Mucosa of rectum (tissue), 2 donors: ENCODE measurements at regions not wholly inside any gene's neighbourhood (a gene's known extent, or its start where the extent isn't known, plus 50 kb on each side); places are given as distances from the start of the nearest gene placed in this dataset.

Source experiments
- H3K27ac ChIP-seq, 2 donors: one replicate each; pipeline ENCODE4 v1.7.0; 2013; ENCODE audit warnings: inconsistent platforms in 2 of 2, low read depth in 2 of 2, low read length in 2 of 2
- H3K27me3 ChIP-seq, 2 donors: one replicate each; pipeline ENCODE4 v1.7.0; 2013; ENCODE audit warnings: low read length in 2 of 2; ENCODE audit not compliant: control insufficient read depth in 2 of 2, insufficient read depth in 2 of 2
- H3K36me3 ChIP-seq, 2 donors: one replicate each; pipeline ENCODE4 v1.7.0; 2013; ENCODE audit warnings: low read length in 2 of 2; ENCODE audit not compliant: control insufficient read depth in 2 of 2, insufficient read depth in 2 of 2
- H3K4me1 ChIP-seq, 2 donors: one replicate each; pipeline ENCODE4 v1.7.0; 2013; ENCODE audit warnings: low read length in 2 of 2, mild to moderate bottlenecking in 1 of 2; ENCODE audit not compliant: control insufficient read depth in 2 of 2, insufficient read depth in 2 of 2
- H3K4me3 ChIP-seq, 2 donors: one replicate each; pipeline ENCODE4 v1.7.0; 2013; ENCODE audit warnings: low read length in 2 of 2
- H3K9ac ChIP-seq, 2 donors: one replicate each; pipeline ENCODE4 v1.7.0; 2013; ENCODE audit warnings: low read length in 2 of 2, low read depth in 1 of 2, mild to moderate bottlenecking in 1 of 2
- H3K9me3 ChIP-seq, 2 donors: one replicate each; pipeline ENCODE4 v1.7.0; 2013; ENCODE audit warnings: low read length in 2 of 2; ENCODE audit not compliant: control insufficient read depth in 2 of 2
- donor health status: healthy.
- donor health status: Normal muscosa, but diverticular disease.

- Histone ChIP-seq H3K4me1 (no peaks in the 10 kb centered on the region), H3K4me3 (no peak overlapping the region), H3K9ac (no peak overlapping the region), H3K9me3 (no peaks in the 10 kb centered on the region), H3K27ac (no peak overlapping the region), H3K27me3 (no peaks in the 10 kb centered on the region), H3K36me3 (no peaks in the 10 kb centered on the region)
Observed at GRCh38 chr4:108567831-108568230, 52.5 kb upstream of the RPL34 start.

GRCh38 chr4:108561116-108561515 is 59.3 kb upstream of the RPL34 start:
- Histone ChIP-seq H3K36me3 (no peaks in the 10 kb centered on the region), H3K27ac (no peak overlapping the region), H3K4me3 (no peak overlapping the region), H3K9ac (no peak overlapping the region), H3K4me1 (no peaks in the 10 kb centered on the region), H3K27me3 (no peaks in the 10 kb centered on the region), H3K9me3 (no peaks in the 10 kb centered on the region)

GRCh38 chr4:108560616-108561015 is 59.8 kb upstream of the RPL34 start:
- Histone ChIP-seq H3K4me1 (no peaks in the 10 kb centered on the region), H3K9me3 (no peaks in the 10 kb centered on the region), H3K9ac (no peak overlapping the region), H3K4me3 (no peak overlapping the region), H3K27me3 (no peaks in the 10 kb centered on the region), H3K36me3 (no peaks in the 10 kb centered on the region), H3K27ac (no peak overlapping the region)

- Histone ChIP-seq H3K4me3 (no peak overlapping the region), H3K27ac (no peak overlapping the region), H3K27me3 (no peaks in the 10 kb centered on the region), H3K36me3 (no peaks in the 10 kb centered on the region), H3K4me1 (no peaks in the 10 kb centered on the region), H3K9me3 (no peaks in the 10 kb centered on the region), H3K9ac (no peak overlapping the region)
Observed at GRCh38 chr4:108559911-108560310, 60.5 kb upstream of the RPL34 start.

GRCh38 chr4:108559068-108559793 is 61.1 kb upstream of the RPL34 start:
- Histone ChIP-seq H3K4me1 (no peaks in the 10 kb centered on the region), H3K4me3 (no peak overlapping the region), H3K9me3 (no peaks in the 10 kb centered on the region), H3K27ac (no peak overlapping the region), H3K9ac (no peak overlapping the region), H3K27me3 (no peaks in the 10 kb centered on the region), H3K36me3 (no peaks in the 10 kb centered on the region)

- H3K4me1 ChIP-seq = no peaks in the 10 kb centered on the region
- no peaks in the 10 kb centered on the region for H3K27me3 ChIP-seq
- no peak overlapping the region for H3K27ac ChIP-seq
- no peak overlapping the region for H3K9ac ChIP-seq
- no peak overlapping the region for H3K4me3 ChIP-seq
- no peaks in the 10 kb centered on the region for H3K36me3 ChIP-seq
- no peaks in the 10 kb centered on the region for H3K9me3 ChIP-seq
Observed at GRCh38 chr4:108556588-108557200, 63.7 kb upstream of the RPL34 start.

DNA sequence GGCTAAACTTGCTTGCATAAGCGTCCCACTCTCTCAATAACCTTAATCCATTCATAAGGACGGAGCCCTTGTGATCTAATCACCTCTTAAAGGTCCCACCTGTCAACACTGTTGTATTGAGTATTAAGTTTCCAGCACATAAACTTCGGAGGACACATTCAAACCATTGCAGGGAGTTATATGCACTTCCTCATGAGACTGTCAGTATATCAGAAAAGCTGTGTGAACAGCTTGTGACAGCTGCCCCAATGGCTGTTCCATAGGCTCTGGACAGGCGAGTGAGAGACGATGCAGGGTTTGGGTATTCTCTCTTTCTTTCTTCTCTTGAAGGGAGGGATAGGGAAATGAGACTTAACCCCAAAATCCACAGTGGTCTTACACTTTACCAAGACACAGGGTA is 64.2 kb upstream of the RPL34 start:
- H3K4me3 ChIP-seq = no peak overlapping the region
- H3K9ac ChIP-seq = no peak overlapping the region
- H3K27me3 ChIP-seq = no peaks in the 10 kb centered on the region
- no peaks in the 10 kb centered on the region for H3K9me3 ChIP-seq
- no peaks in the 10 kb centered on the region for H3K36me3 ChIP-seq
- no peaks in the 10 kb centered on the region for H3K4me1 ChIP-seq
- H3K27ac ChIP-seq = no peak overlapping the region

DNA sequence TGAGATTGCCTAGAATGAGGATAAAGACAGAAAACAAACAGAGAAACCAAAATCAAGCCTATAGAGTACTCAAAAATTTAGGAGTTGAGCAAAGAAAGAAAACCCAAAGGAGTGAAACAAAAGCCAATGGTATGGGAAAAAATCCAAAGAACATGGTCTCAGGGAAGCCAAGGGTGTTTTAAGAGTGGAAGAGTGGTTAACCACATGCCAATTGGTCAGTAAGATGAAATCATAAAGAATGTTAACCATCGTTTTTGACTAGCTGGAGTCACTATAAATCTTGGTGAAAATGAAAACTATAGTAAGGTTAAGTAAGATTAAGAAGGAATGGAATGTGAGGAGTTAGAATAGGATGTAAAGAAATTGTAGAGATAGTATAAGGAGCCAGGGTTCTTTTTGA is 64.7 kb upstream of the RPL34 start:
- Histone ChIP-seq H3K27ac (no peak overlapping the region), H3K4me3 (no peak overlapping the region), H3K4me1 (no peaks in the 10 kb centered on the region), H3K27me3 (no peaks in the 10 kb centered on the region), H3K36me3 (no peaks in the 10 kb centered on the region), H3K9me3 (no peaks in the 10 kb centered on the region), H3K9ac (no peak overlapping the region)

- no peaks in the 10 kb centered on the region for H3K27me3 ChIP-seq
- no peak overlapping the region for H3K4me3 ChIP-seq
- H3K36me3 ChIP-seq = no peaks in the 10 kb centered on the region
- no peaks in the 10 kb centered on the region for H3K9me3 ChIP-seq
- H3K9ac ChIP-seq = no peak overlapping the region
- H3K27ac ChIP-seq = no peak overlapping the region
- H3K4me1 ChIP-seq = no peaks in the 10 kb centered on the region
Observed at GRCh38 chr4:108547682-108548081, 72.7 kb upstream of the RPL34 start.

DNA sequence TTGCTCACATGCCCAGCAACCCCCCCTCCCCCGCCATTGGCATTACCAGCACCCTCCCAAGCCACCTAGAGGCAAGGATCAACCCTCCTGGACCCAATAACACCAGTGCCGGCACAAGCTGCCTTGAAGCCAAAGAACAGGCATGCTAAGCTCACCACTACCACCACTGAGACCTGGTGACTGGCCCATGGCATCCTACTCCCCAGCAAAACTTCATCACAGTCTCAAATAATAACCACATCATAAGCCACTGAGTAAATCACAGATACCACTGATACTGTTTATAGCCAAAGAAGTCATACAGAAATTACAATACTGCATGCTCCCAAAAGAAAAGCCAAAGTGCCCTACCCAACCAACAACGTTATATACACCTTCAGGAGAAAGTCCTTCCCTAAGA is 73.6 kb upstream of the RPL34 start:
- Histone ChIP-seq H3K4me1 (no peaks in the 10 kb centered on the region), H3K36me3 (no peaks in the 10 kb centered on the region), H3K27me3 (no peaks in the 10 kb centered on the region), H3K9me3 (no peaks in the 10 kb centered on the region), H3K27ac (no peak overlapping the region), H3K9ac (no peak overlapping the region), H3K4me3 (no peak overlapping the region)
